Activated T-cell treated with anti-CD3 and anti-CD28 coated beads, Interleukin-2, amount 50 U/mL, for 24 hours (primary cell): ENCODE measurements at regions not wholly inside any gene's neighbourhood (a gene's known extent, or its start where the extent isn't known, plus 50 kb on each side); places are given as distances from the start of the nearest gene placed in this dataset.

Experiments used
- DNase-seq: peaks from one replicate; pipeline ENCODE4 v3.0.0-alpha.2; 2020
- H3K27ac Mint-ChIP-seq: 2 replicates; pipeline ENCODE4 v1.8.0; 2020; ENCODE audit warnings: mild to moderate bottlenecking, mixed read lengths
- H3K27me3 Mint-ChIP-seq: 2 replicates; pipeline ENCODE4 v1.8.0; 2020; ENCODE audit warnings: mixed read lengths
- H3K36me3 Mint-ChIP-seq: 2 replicates; pipeline ENCODE4 v1.8.0; 2020; ENCODE audit warnings: low read depth, mixed read lengths
- H3K4me1 Mint-ChIP-seq: 2 replicates; pipeline ENCODE4 v1.8.0; 2020; ENCODE audit warnings: low read depth, mixed read lengths
- H3K4me3 Mint-ChIP-seq: 2 replicates; pipeline ENCODE4 v1.8.0; 2020; ENCODE audit warnings: mild to moderate bottlenecking, moderate library complexity, mixed read lengths
- H3K9me3 Mint-ChIP-seq: 2 replicates; pipeline ENCODE4 v1.8.0; 2020; ENCODE audit warnings: mixed read lengths

- H3K27ac Mint-ChIP-seq: no peak overlapping the region
- no peaks in the 10 kb centered on the region for H3K36me3 Mint-ChIP-seq
- DNase-seq: no peak
- no peak overlapping the region for H3K4me3 Mint-ChIP-seq
- H3K4me1 Mint-ChIP-seq: no peaks in the 10 kb centered on the region
- H3K9me3 Mint-ChIP-seq: peaks cover 13% of the 10 kb centered on the region
- no peaks in the 10 kb centered on the region for H3K27me3 Mint-ChIP-seq
Observed at GRCh38 chr14:62528296-62528695, 517.0 kb downstream of the KCNH5 start.

- H3K27ac Mint-ChIP-seq: no peak overlapping the region
Observed at GRCh38 chr14:62532181-62532580, 513.1 kb downstream of the KCNH5 start.

GRCh38 chr14:62546862-62547474 is 498.3 kb downstream of the KCNH5 start:
- no peak for DNase-seq
- H3K27me3 Mint-ChIP-seq: no peaks in the 10 kb centered on the region
- no peak overlapping the region for H3K4me3 Mint-ChIP-seq
- peaks cover 34% of the 10 kb centered on the region for H3K9me3 Mint-ChIP-seq
- H3K36me3 Mint-ChIP-seq: no peaks in the 10 kb centered on the region
- H3K27ac Mint-ChIP-seq: no peak overlapping the region
- no peaks in the 10 kb centered on the region for H3K4me1 Mint-ChIP-seq

More at GRCh38 chr14:62532181-62532580, 513.1 kb downstream of the KCNH5 start:
- Mint-ChIP-seq H3K4me1 (no peaks in the 10 kb centered on the region), H3K27me3 (no peaks in the 10 kb centered on the region), H3K4me3 (no peak overlapping the region), H3K9me3 (peaks cover 6% of the 10 kb centered on the region), H3K36me3 (no peaks in the 10 kb centered on the region)
- no peak for DNase-seq

- H3K27me3 Mint-ChIP-seq: no peaks in the 10 kb centered on the region
- no peak overlapping the region for H3K4me3 Mint-ChIP-seq
- H3K9me3 Mint-ChIP-seq: no peaks in the 10 kb centered on the region
- H3K36me3 Mint-ChIP-seq: no peaks in the 10 kb centered on the region
- H3K4me1 Mint-ChIP-seq: no peaks in the 10 kb centered on the region
- DNase-seq: no peak
- no peak overlapping the region for H3K27ac Mint-ChIP-seq
Observed at GRCh38 chr14:62557416-62557815, 487.8 kb downstream of the KCNH5 start.

GRCh38 chr14:62558451-62558850 is 486.8 kb downstream of the KCNH5 start:
- Mint-ChIP-seq H3K4me3 (no peak overlapping the region), H3K27me3 (no peaks in the 10 kb centered on the region), H3K9me3 (no peaks in the 10 kb centered on the region), H3K36me3 (no peaks in the 10 kb centered on the region), H3K27ac (no peak overlapping the region), H3K4me1 (no peaks in the 10 kb centered on the region)
- DNase-seq: no peak

GRCh38 chr14:62585247-62585646 is 460.0 kb downstream of the KCNH5 start:
- Mint-ChIP-seq H3K27me3 (no peaks in the 10 kb centered on the region), H3K9me3 (peaks cover 2% of the 10 kb centered on the region), H3K4me1 (no peaks in the 10 kb centered on the region), H3K27ac (no peak overlapping the region), H3K36me3 (no peaks in the 10 kb centered on the region), H3K4me3 (no peak overlapping the region)
- DNase-seq: no peak

- no peaks in the 10 kb centered on the region for H3K4me1 Mint-ChIP-seq
- no peaks in the 10 kb centered on the region for H3K36me3 Mint-ChIP-seq
- no peak overlapping the region for H3K4me3 Mint-ChIP-seq
- no peaks in the 10 kb centered on the region for H3K27me3 Mint-ChIP-seq
- no peak overlapping the region for H3K27ac Mint-ChIP-seq
- DNase-seq: no peak
- peaks cover 8% of the 10 kb centered on the region for H3K9me3 Mint-ChIP-seq
Observed at GRCh38 chr14:62592877-62593276, 452.4 kb downstream of the KCNH5 start.

- no peak for DNase-seq
- Mint-ChIP-seq H3K4me1 (no peaks in the 10 kb centered on the region), H3K4me3 (no peak overlapping the region), H3K27ac (no peak overlapping the region), H3K36me3 (no peaks in the 10 kb centered on the region), H3K9me3 (peaks cover 14% of the 10 kb centered on the region), H3K27me3 (no peaks in the 10 kb centered on the region)
Observed at GRCh38 chr14:62597143-62597542, 448.1 kb downstream of the KCNH5 start.

- Mint-ChIP-seq H3K4me3 (no peak overlapping the region), H3K27ac (no peak overlapping the region), H3K4me1 (no peaks in the 10 kb centered on the region), H3K27me3 (no peaks in the 10 kb centered on the region), H3K36me3 (no peaks in the 10 kb centered on the region), H3K9me3 (peaks cover 18% of the 10 kb centered on the region)
- no peak for DNase-seq
Observed at GRCh38 chr14:62599616-62600385, 445.5 kb downstream of the KCNH5 start.

- H3K9me3 Mint-ChIP-seq: peaks cover 10% of the 10 kb centered on the region
- DNase-seq: no peak
- no peaks in the 10 kb centered on the region for H3K27me3 Mint-ChIP-seq
- no peaks in the 10 kb centered on the region for H3K4me1 Mint-ChIP-seq
- H3K27ac Mint-ChIP-seq: no peak overlapping the region
- H3K36me3 Mint-ChIP-seq: no peaks in the 10 kb centered on the region
- H3K4me3 Mint-ChIP-seq: no peak overlapping the region
Observed at GRCh38 chr14:62602712-62603111, 442.5 kb downstream of the KCNH5 start.

GRCh38 chr14:62604524-62604923 is 440.7 kb downstream of the KCNH5 start:
- H3K27ac Mint-ChIP-seq: no peak overlapping the region
- H3K27me3 Mint-ChIP-seq: no peaks in the 10 kb centered on the region
- no peaks in the 10 kb centered on the region for H3K36me3 Mint-ChIP-seq
- H3K4me1 Mint-ChIP-seq: no peaks in the 10 kb centered on the region
- H3K4me3 Mint-ChIP-seq: no peak overlapping the region
- peaks cover 10% of the 10 kb centered on the region for H3K9me3 Mint-ChIP-seq
- DNase-seq: no peak

- Mint-ChIP-seq H3K36me3 (no peaks in the 10 kb centered on the region), H3K27me3 (no peaks in the 10 kb centered on the region)
Observed at GRCh38 chr14:62614122-62614521, 431.1 kb downstream of the KCNH5 start.

GRCh38 chr14:62616668-62617067 is 428.6 kb downstream of the KCNH5 start:
- H3K27me3 Mint-ChIP-seq: no peaks in the 10 kb centered on the region
- H3K27ac Mint-ChIP-seq: no peak overlapping the region
- H3K9me3 Mint-ChIP-seq: no peaks in the 10 kb centered on the region
- H3K4me3 Mint-ChIP-seq: no peak overlapping the region
- no peak for DNase-seq
- H3K4me1 Mint-ChIP-seq: no peaks in the 10 kb centered on the region
- no peaks in the 10 kb centered on the region for H3K36me3 Mint-ChIP-seq

More at GRCh38 chr14:62614122-62614521, 431.1 kb downstream of the KCNH5 start:
- no peak overlapping the region for H3K4me3 Mint-ChIP-seq
- H3K27ac Mint-ChIP-seq: no peak overlapping the region
- H3K9me3 Mint-ChIP-seq: no peaks in the 10 kb centered on the region
- no peaks in the 10 kb centered on the region for H3K4me1 Mint-ChIP-seq
- no peak for DNase-seq

- peaks cover 8% of the 10 kb centered on the region for H3K9me3 Mint-ChIP-seq
- H3K27me3 Mint-ChIP-seq: no peaks in the 10 kb centered on the region
- no peaks in the 10 kb centered on the region for H3K4me1 Mint-ChIP-seq
- no peak overlapping the region for H3K27ac Mint-ChIP-seq
- H3K36me3 Mint-ChIP-seq: no peaks in the 10 kb centered on the region
- no peak overlapping the region for H3K4me3 Mint-ChIP-seq
- no peak for DNase-seq
Observed at GRCh38 chr14:62626416-62626815, 418.8 kb downstream of the KCNH5 start.

GRCh38 chr14:62629176-62629725 is 416.0 kb downstream of the KCNH5 start:
- Mint-ChIP-seq H3K36me3 (no peaks in the 10 kb centered on the region), H3K9me3 (peaks cover 9% of the 10 kb centered on the region), H3K4me3 (no peak overlapping the region), H3K27ac (no peak overlapping the region), H3K27me3 (no peaks in the 10 kb centered on the region), H3K4me1 (no peaks in the 10 kb centered on the region)
- no peak for DNase-seq
